Activated CD4-positive, alpha-beta T cell treated with anti-CD3 and anti-CD28 coated beads, Interleukin-2, Interleukin-4, amounts not matched to agents 100 ng/mL and 50 ng/mL, durations not matched to agents 16 hours and 8 hours (primary cell): ENCODE measurements at regions not wholly inside any gene's neighbourhood (a gene's known extent, or its start where the extent isn't known, plus 50 kb on each side); places are given as distances from the start of the nearest gene placed in this dataset.

Experiments
- DNase-seq: peaks from one replicate; pipeline ENCODE4 v3.0.0-alpha.2; 2020; ENCODE audit warnings: low spot score

GRCh38 chr1:104825401-104825800 lies 1075.7 kb downstream of the AMY1C start:
- no peak for DNase-seq

- DNase-seq, result no peak
These were observed 1080.8 kb downstream of the AMY1C start for GRCh38 chr1:104830534-104830933.

DNA sequence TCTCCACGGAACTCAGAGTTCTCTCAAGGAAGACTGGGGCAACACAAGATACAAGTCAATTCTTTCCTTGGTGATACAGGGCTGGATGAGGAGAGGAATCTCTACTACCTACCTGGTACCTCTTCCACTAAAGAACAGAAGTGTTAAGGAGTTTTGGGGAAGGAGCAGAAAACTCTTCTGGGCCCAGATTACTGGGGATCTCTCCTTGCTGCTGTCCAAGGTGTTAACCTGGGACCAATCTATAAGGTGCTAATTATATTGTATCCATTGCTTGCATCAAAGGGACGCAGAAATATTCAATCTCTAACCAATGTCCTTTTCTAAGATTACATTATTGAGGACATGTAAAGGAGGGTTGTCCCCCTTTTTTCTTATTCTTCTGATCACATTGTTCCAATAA lies 1102.5 kb downstream of the AMY1C start:
- no peak for DNase-seq

DNA sequence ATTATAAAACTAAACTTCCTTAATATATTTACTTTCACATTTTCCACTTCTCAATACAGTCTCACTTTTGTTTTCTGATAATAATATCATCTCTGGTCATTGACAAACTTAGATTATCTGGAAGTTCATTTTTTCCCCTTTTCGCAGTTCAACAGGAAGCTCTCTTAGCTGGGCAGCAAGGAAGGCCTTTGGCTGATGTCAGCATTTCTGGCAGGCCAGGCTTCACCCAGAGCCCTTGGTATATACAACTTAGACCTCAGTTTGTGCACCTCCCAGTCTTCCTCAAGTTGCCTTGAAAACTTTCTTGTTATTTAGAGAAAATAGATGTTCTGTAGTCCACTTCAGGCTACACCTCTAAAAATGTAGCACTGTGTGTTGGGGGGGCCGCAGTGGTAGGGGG lies 1103.6 kb downstream of the AMY1C start:
- no peak for DNase-seq

- DNase-seq, result no peak
These were observed 1104.8 kb downstream of the AMY1C start for GRCh38 chr1:104854529-104854928.

DNA sequence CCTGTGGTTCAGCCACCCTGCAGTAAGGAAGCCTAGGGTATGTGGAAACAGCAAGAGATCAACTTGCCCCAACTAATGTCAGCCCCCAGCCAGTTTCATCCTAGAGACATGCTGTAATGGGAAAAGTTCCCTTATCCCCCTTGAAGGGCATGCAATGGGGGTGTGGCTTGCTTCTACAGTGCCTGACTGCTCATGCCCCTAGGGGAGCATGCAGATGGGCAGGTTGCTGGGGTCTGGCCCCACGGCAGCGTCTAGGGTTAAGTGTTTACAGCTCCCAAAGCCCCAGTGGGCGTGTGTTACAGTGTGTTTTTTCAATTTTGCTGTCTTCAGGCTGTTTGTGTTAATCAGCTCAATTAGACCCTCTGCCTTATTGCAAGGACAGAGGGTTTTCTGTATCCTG lies 1105.9 kb downstream of the AMY1C start:
- DNase-seq, result no peak

GRCh38 chr1:104856091-104856490 lies 1106.4 kb downstream of the AMY1C start:
- no peak for DNase-seq

GRCh38 chr1:104856518-104856917 lies 1106.8 kb downstream of the AMY1C start:
- no peak for DNase-seq

- DNase-seq, result no peak
These were observed 1119.1 kb downstream of the AMY1C start for GRCh38 chr1:104868794-104869193.

DNA sequence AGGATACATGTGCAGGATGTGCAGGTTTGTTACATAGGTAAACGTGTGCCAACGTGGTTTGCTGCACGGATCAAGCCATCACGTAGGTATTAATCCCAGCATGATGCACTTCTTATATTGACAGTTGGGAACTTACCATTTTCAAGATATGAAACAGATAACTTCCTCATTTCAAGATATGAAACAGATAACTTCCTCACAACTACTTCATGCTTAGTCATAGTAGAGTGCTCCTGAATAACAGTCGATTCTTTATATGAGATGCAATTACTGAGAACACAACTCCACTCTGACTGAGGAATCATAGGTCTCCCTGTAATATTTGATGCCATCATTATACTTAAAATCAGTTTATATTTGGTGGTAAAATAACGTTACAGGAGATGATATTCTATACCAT lies 1124.3 kb downstream of the AMY1C start:
- no peak for DNase-seq

- DNase-seq, result no peak
These were observed 1128.7 kb downstream of the AMY1C start for GRCh38 chr1:104878203-104878909.

- DNase-seq, result no peak
These were observed 1135.2 kb downstream of the AMY1C start for GRCh38 chr1:104884939-104885338.

GRCh38 chr1:104905322-104905721 lies 1155.6 kb downstream of the AMY1C start:
- no peak for DNase-seq

DNA sequence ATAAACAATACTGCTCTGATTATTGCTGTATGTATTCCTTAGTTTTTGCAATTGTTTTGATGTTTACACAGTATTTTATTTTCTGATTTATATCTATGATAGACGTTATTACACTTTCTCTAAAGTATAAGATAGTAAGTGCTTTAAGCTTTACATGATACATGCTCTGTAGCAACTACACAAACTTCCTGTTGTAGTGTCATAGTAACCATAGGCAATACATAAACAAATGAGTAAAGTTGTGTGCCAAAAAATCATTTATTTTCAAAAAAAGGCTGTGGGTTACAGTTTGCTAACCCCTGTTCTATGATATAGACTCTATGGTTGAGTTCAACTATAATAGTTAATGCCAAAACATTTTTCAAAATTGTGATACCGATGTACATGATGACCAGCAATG lies 1156.4 kb downstream of the AMY1C start:
- no peak for DNase-seq

DNA sequence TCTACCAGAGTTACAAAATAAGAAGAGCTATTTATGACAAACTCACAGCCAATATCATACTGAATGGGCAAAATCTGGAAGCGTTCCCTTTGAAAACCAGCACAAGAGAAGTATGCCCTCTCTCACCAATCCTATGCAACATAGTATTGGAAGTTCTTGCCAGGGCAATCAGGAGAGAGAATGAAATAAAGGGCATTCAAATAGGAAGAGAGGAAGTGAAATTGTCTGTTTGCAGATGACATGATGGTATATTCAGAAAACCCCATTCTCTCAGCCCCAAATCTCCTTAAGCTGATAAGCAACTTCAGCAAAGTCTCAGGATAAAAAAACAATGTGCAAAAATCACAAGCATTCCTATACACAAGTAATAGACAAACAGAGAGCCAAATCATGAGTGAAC lies 1169.5 kb downstream of the AMY1C start:
- no peak for DNase-seq

- DNase-seq, result no peak
These were observed 1171.8 kb downstream of the AMY1C start for GRCh38 chr1:104921525-104921924.

DNA sequence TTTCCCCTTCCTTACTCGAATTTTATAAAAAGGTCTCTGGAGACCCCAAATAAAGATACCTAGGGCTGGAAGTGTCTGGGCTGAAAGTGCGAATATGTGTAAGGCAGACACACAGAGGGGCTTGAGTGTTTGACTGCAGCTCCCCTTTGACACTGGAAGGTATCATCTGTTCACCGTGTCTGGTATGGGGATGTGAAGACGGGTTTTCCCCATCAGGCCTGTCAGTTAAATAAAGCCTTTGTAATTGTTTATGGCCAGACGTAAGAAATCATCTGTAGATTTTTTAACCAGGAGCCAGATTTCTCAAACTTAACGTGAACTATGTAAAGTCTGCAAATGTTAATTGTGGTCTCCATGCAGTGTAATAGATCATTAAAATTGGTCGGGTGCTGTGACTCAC lies 1173.4 kb downstream of the AMY1C start:
- no peak for DNase-seq

- DNase-seq, result no peak
These were observed 1179.6 kb downstream of the AMY1C start for GRCh38 chr1:104929280-104929679.

DNA sequence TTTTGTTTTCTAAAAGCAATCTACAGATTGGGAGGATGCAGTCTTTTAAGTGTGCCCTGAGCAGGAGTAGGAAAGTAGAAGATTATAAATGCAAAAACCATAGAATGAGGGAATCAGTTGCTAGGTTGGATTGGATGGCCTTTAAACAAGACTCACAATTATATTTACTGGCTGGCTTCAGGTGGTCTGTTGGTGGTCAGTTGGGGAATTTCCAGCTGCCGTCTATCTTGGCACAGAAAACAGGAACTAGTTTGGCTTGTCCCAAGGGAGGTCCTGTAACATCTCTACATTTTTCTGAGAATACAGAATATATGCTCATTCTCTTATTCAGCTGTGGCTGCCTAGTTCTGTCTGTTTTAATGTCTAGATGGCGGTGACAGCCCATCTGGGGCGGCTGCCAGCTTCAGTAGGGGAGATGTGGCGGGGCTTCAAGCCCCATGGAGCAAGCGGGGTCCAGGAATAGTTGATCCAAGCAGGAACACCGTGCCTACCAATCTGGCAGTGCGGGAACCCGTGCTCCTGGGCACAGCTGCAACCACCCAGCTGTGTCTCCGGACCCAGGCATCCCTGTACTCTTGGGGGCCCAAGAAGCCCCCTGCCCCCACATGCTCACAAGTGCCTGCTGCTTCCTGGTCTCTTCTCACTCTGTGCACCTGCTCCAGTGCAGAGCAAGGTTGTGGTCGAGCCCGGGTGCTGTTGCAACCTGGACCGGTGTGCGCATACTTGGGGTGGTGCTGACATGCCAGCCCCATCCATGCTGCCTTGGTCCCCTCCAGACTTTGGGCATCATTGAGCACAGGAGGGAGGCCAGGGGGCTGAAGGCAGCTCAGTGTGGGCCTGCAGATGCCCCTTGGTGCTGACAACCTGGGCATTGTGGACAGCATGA lies 1182.6 kb downstream of the AMY1C start:
- no peak for DNase-seq

- no peak for DNase-seq
These were observed 1183.4 kb downstream of the AMY1C start for GRCh38 chr1:104932949-104933679.

- no peak for DNase-seq
These were observed 1184.1 kb downstream of the AMY1C start for GRCh38 chr1:104933846-104934245.

- no peak for DNase-seq
These were observed 1195.7 kb downstream of the AMY1C start for GRCh38 chr1:104945406-104945805.
